HCT116 (cell line): ENCODE measurements at regions not wholly inside any gene's neighbourhood (a gene's known extent, or its start where the extent isn't known, plus 50 kb on each side); places are given as distances from the start of the nearest gene placed in this dataset.

Experiments
- ATAC-seq: fragments of 200-7000 bp; cut with Tn5 transposase; 2 replicates; pipeline ENCODE4 v1.9.1; 2020; ENCODE audit warnings: mild to moderate bottlenecking, moderate library complexity
- BruUV-seq: library from RNA; stranded (reverse); fragments of 400-500 nt; replicated peaks from 2 replicates; lab custom pipeline; 2021; lab: Mats Ljungman, UMichigan
- CTCF ChIA-PET: fragments of 300-600 bp; sonication (Branson Sonifier 250); formaldehyde crosslinking; loops from one replicate; lab custom pipeline; 2021; ENCODE audit warnings: antibody characterized with exemption; lab: Charles Lee
- POLR2A ChIA-PET: fragments of 300-600, 350-600 bp; sonication (Branson Sonifier 250); formaldehyde crosslinking; loops from one replicate; lab custom pipeline; 2021; ENCODE audit warnings: antibody characterized with exemption; lab: Charles Lee
- RAD21 ChIA-PET, 2 experiments: fragments of 300-600 bp; sonication (Branson Sonifier 250); formaldehyde crosslinking; loops; one replicate each; lab custom pipeline; 2023; ENCODE audit warnings: low total read pairs in 2 of 2; ENCODE audit not compliant: uncharacterized antibody in 2 of 2, unreplicated experiment in 2 of 2, low non-redundant PET in 1 of 2; lab: Charles Lee
- DNase-seq: peaks from one replicate; pipeline ENCODE4 v3.0.0-alpha.2; 2010; ENCODE audit warnings: low read depth, low spot score
- H2AFZ ChIP-seq: fragments of 200-600 bp; shearing (Covaris generic), sonication (generic); 2 replicates; pipeline ENCODE4 v1.6.1; 2017; ENCODE audit warnings: low read depth, mixed run types, mixed read lengths, antibody characterized with exemption, low read length; ENCODE audit not compliant: poor library complexity, severe bottlenecking
- H3K27ac ChIP-seq: 2 replicates; pipeline ENCODE4 v1.5.1; 2012; ENCODE audit warnings: low read depth, low read length
- H3K27me3 ChIP-seq: fragments of 200-600 bp; sonication (generic); 2 replicates; pipeline ENCODE4 v1.6.1; 2016; ENCODE audit warnings: mixed run types, low read length, mixed read lengths; ENCODE audit not compliant: insufficient read depth
- H3K36me3 ChIP-seq, 2 experiments: fragments of 200-500 bp in 1 of 2; fragments of 200-600 bp in 1 of 2; sonication (Bioruptor generic) in 1 of 2; sonication (generic) in 1 of 2; 2 replicates each; pipeline versions ENCODE4 v1.5.1 to v1.6.1; 2014 to 2016; ENCODE audit warnings: low read length in 2 of 2, inconsistent platforms in 1 of 2, mixed read lengths in 1 of 2, mixed run types in 1 of 2; ENCODE audit not compliant: insufficient read depth in 2 of 2, control insufficient read depth in 1 of 2
- H3K4me1 ChIP-seq, 2 experiments: fragments of 200-600 bp in 1 of 2; sonication (generic) in 1 of 2; 2 replicates each; pipeline versions ENCODE4 v1.5.1 to v1.6.1; 2012 to 2017; ENCODE audit warnings: low read length in 2 of 2, inconsistent platforms in 1 of 2, mild to moderate bottlenecking in 1 of 2, mixed read lengths in 1 of 2, mixed run types in 1 of 2, moderate library complexity in 1 of 2; ENCODE audit not compliant: insufficient read depth in 2 of 2, control insufficient read depth in 1 of 2
- H3K4me2 ChIP-seq: fragments of 200-600 bp; sonication (generic); 2 replicates; pipeline ENCODE4 v1.6.1; 2017; ENCODE audit warnings: mixed run types, low read length, mixed read lengths
- H3K4me3 ChIP-seq, 2 experiments: fragments of 200-600 bp in 1 of 2; sonication (generic) in 1 of 2; replicated peaks in 1 of 2; 2 replicates each; pipeline ENCODE4 v1.5.1; 2011 to 2016; ENCODE audit warnings: low read length in 2 of 2, control low read depth in 1 of 2, low read depth in 1 of 2, mild to moderate bottlenecking in 1 of 2, mixed read lengths in 1 of 2, mixed run types in 1 of 2
- H3K79me2 ChIP-seq: fragments of 200-600 bp; sonication (generic); 2 replicates; pipeline ENCODE4 v1.6.1; 2017; ENCODE audit warnings: mild to moderate bottlenecking, mixed run types, low read length, moderate library complexity, mixed read lengths; ENCODE audit not compliant: insufficient read depth
- H3K9ac ChIP-seq: fragments of 200-600 bp; sonication (generic); 2 replicates; pipeline ENCODE4 v1.6.1; 2016; ENCODE audit warnings: low read length, mixed read lengths
- H3K9me2 ChIP-seq: fragments of 200-600 bp; sonication (generic), shearing (Covaris generic); 2 replicates; pipeline ENCODE4 v1.6.1; 2017; ENCODE audit warnings: mixed run types, mild to moderate bottlenecking, moderate library complexity; ENCODE audit not compliant: insufficient read depth
- H3K9me3 ChIP-seq, 2 experiments: fragments of 200-500 bp in 1 of 2; fragments of 200-600 bp in 1 of 2; sonication (Bioruptor generic) in 1 of 2; sonication (generic) in 1 of 2; 2 replicates each; pipeline ENCODE4 v1.6.1; 2014 to 2017; ENCODE audit warnings: low read length in 2 of 2, mixed read lengths in 2 of 2, inconsistent platforms in 1 of 2, low read depth in 1 of 2, mild to moderate bottlenecking in 1 of 2, mixed run types in 1 of 2, moderate library complexity in 1 of 2; ENCODE audit not compliant: control insufficient read depth in 1 of 2, insufficient read depth in 1 of 2
- H4K20me1 ChIP-seq: fragments of 200-600 bp; sonication (generic), shearing (Covaris generic); 2 replicates; pipeline ENCODE4 v1.6.1; 2017; ENCODE audit warnings: mixed run types, mild to moderate bottlenecking, moderate library complexity; ENCODE audit not compliant: insufficient read depth
- CBX3 ChIP-seq: IDR thresholded peaks from 2 replicates; pipeline ENCODE4 v1.6.1; 2012; ENCODE audit warnings: low read depth
- JUND ChIP-seq: IDR thresholded peaks from 2 replicates; pipeline ENCODE4 v1.6.1; 2012
- POLR2AphosphoS5 ChIP-seq: IDR thresholded peaks from 2 replicates; pipeline ENCODE4 v1.6.1; 2011; ENCODE audit warnings: mild to moderate bottlenecking, low read depth, low read length, moderate library complexity
- intact Hi-C: fragments of 100-400 bp; cut with micrococcal nuclease; formaldehyde crosslinking; loops from 2 replicates; pipeline ENCODE4 v1.10.0; 2022
- TF ChIP-seq, protein P1 (sequence below), 3 experiments: fragments of 200-600 bp in 1 of 3; sonication (generic) in 1 of 3; IDR thresholded peaks in 2 of 3; conservative IDR thresholded peaks in 1 of 3; 2 replicates each; pipeline ENCODE4 v1.5.1; 2012 to 2017; ENCODE audit warnings: low read depth in 2 of 3, low read length in 2 of 3, antibody characterized with exemption in 1 of 3, borderline replicate concordance in 1 of 3, control low read depth in 1 of 3, mild to moderate bottlenecking in 1 of 3, mixed read lengths in 1 of 3, mixed run types in 1 of 3, moderate library complexity in 1 of 3; ENCODE audit not compliant: insufficient read depth in 1 of 3
- TF ChIP-seq, protein P2 (sequence below): IDR thresholded peaks from 2 replicates; pipeline ENCODE4 v1.6.1; 2012

DNA sequence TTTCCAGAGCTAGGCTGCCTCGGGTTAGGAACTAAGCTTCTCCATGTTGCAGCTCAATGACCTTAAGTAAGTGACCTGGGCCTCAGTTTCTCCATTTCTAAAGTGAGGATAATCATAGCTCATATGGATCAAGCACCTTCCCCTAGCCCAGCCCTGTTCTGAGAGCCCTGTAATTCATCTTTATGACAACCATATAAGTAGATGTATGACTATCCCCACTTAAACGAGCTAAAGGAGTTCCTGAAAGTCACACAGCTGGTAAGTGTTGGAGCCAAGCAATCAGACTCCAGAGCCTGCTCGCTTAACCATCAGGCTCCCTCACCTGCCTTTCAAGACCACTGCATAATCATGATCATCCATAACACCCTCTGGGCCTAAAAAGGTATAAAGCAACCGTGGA lies 135.4 kb downstream of the SP3 start (continued):
- TF ChIP-seq, protein P1, sequence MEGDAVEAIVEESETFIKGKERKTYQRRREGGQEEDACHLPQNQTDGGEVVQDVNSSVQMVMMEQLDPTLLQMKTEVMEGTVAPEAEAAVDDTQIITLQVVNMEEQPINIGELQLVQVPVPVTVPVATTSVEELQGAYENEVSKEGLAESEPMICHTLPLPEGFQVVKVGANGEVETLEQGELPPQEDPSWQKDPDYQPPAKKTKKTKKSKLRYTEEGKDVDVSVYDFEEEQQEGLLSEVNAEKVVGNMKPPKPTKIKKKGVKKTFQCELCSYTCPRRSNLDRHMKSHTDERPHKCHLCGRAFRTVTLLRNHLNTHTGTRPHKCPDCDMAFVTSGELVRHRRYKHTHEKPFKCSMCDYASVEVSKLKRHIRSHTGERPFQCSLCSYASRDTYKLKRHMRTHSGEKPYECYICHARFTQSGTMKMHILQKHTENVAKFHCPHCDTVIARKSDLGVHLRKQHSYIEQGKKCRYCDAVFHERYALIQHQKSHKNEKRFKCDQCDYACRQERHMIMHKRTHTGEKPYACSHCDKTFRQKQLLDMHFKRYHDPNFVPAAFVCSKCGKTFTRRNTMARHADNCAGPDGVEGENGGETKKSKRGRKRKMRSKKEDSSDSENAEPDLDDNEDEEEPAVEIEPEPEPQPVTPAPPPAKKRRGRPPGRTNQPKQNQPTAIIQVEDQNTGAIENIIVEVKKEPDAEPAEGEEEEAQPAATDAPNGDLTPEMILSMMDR (IDR thresholded peaks at IDR 0.05 in 2 of 3, conservative IDR thresholded peaks at IDR 0.05 in 1 of 3; ENCODE audit: borderline replicate concordance in 1 of 3, insufficient read depth in 1 of 3, low read depth in 2 of 3, low read length in 2 of 3) = no peak
- no peak for TF ChIP-seq POLR2AphosphoS5
- TF ChIP-seq CBX3 = no peak
- no peak for TF ChIP-seq JUND

DNA sequence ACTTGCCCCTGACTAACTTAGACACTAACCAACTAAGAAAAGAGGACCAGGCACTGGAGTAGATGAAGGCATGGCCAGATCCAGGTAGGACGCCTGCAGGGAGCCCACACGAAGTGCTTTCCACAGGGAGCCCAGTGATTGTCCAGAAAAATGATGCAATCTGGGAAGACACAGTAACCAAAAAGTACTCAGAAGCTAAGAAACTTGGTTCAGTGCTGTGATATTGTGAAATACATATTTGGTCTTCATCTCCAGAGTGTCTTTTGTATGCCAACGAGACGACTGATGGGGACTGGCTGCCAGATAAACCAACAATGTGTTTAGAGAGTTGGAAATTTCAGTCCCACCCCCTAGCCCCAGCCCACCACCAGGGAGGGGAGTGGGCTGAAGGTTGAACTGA lies 135.0 kb downstream of the SP3 start:
- CTCF ChIA-PET = no interaction called here
- ATAC-seq = no peak
- Histone ChIP-seq H3K79me2 (no peaks in the 10 kb centered on the region), H3K4me2 (no peak overlapping the region), H3K4me1 (no peaks in the 10 kb centered on the region), H3K36me3 (no peaks in the 10 kb centered on the region), H4K20me1 (no peaks in the 10 kb centered on the region), H3K27me3 (no peaks in the 10 kb centered on the region), H2AFZ (no peak overlapping the region), H3K9ac (no peak overlapping the region), H3K9me2 (no peaks in the 10 kb centered on the region), H3K27ac (no peak overlapping the region), H3K4me3 (no peak overlapping the region), H3K9me3 (no peaks in the 10 kb centered on the region)
- RAD21 ChIA-PET = no interaction called here
- intact Hi-C loops = no loop called here
- DNase-seq = no peak
- BruUV-seq = no TSS peak
- POLR2A ChIA-PET = no interaction called here
- TF ChIP-seq, protein P2, sequence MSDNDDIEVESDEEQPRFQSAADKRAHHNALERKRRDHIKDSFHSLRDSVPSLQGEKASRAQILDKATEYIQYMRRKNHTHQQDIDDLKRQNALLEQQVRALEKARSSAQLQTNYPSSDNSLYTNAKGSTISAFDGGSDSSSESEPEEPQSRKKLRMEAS = no peak
